ENCODE measurements at regions not wholly inside any gene's neighbourhood (a gene's known extent, or its start where the extent isn't known, plus 50 kb on each side); places are given as distances from the start of the nearest gene placed in this dataset.

DNA sequence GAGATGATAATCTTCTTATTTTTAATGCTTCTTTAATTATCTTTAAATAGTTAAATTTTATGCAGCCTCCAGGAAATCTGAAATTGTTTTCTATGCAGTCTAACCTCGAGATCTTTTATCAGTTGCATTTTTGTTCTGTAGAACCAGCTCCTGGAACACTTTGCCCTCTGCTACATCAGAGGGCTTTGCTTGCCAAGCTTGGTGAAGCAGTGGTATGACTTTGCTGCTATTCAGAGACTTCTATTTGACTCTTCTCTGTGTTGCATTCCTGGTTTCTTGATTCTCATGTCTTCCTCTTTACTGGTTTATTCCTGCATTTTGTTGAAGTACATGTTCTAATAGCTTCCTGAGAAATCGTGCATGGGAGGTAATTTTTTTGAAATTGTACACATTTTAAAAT, 163.7 kb upstream of the TMEM229A start:
- TF ChIP-seq GTF2F1 (IDR thresholded peaks at IDR 0.05; ENCODE audit: borderline replicate concordance, low read depth, low read length): no peak
- TF ChIP-seq CTCF (IDR thresholded peaks at IDR 0.05; ENCODE audit: control extremely low read depth in 1 of 3, insufficient read depth in 1 of 3, low read depth in 1 of 3, low read length in 3 of 3): no peak
- TF ChIP-seq CTBP2 (IDR thresholded peaks at IDR 0.05; ENCODE audit: borderline replicate concordance, insufficient read depth, insufficient read length, low read length): no peak
- TF ChIP-seq HDAC6 (IDR thresholded peaks at IDR 0.05; ENCODE audit: low read depth, low read length): no peak
- TF ChIP-seq GABPA (IDR thresholded peaks at IDR 0.05; ENCODE audit: borderline replicate concordance, insufficient read depth, low read length): no peak
- TF ChIP-seq POLR2A (IDR thresholded peaks at IDR 0.05; ENCODE audit: control extremely low read depth in 1 of 2, low read depth in 2 of 2, low read length in 2 of 2): no peak
- no peak for TF ChIP-seq MAX (IDR thresholded peaks at IDR 0.05)
- TF ChIP-seq USF2 (IDR thresholded peaks at IDR 0.05; ENCODE audit: low read length): no peak
- TF ChIP-seq EP300 (IDR thresholded peaks at IDR 0.05; ENCODE audit: borderline replicate concordance in 1 of 2, low read depth in 2 of 2, low read length in 2 of 2): no peak
- TF ChIP-seq FOSL1 (IDR thresholded peaks at IDR 0.05; ENCODE audit: insufficient read depth, low read depth, low read length): no peak
- no peak overlapping the region for H2AK5ac ChIP-seq (ENCODE audit: low read depth, low read length)
- no peak overlapping the region for H3K23ac ChIP-seq (ENCODE audit: insufficient read length)
- no peak overlapping the region for H2AFZ ChIP-seq (ENCODE audit: low read length)
- no peak overlapping the region for H2BK5ac ChIP-seq (ENCODE audit: low read depth, low read length)
- no peak overlapping the region for H4K5ac ChIP-seq (ENCODE audit: insufficient read length, low read depth, low read length)
- DNase-seq (ENCODE audit: low read depth in 1 of 2, low spot score in 2 of 2) (no peak), FAIRE-seq (no peak)
- no peaks in the 10 kb centered on the region for H3K36me3 ChIP-seq (ENCODE audit: control insufficient read depth in 2 of 4, insufficient read depth in 4 of 4, low read length in 3 of 4)
- no peak overlapping the region for H3K9ac ChIP-seq (replicated peaks in 1 of 4; ENCODE audit: extremely low read depth in 1 of 4, low read depth in 3 of 4, low read length in 3 of 4)
- no peak overlapping the region for H3K56ac ChIP-seq (replicated peaks; ENCODE audit: insufficient read length, low read depth, low read length)
- no peaks in the 10 kb centered on the region for H3K4me1 ChIP-seq (replicated peaks in 1 of 4; ENCODE audit: control insufficient read depth in 3 of 4, insufficient read depth in 4 of 4, low read length in 3 of 4)
- H3K18ac ChIP-seq (ENCODE audit: extremely low read depth, low read length): no peak overlapping the region
- H3K9me3 ChIP-seq (ENCODE audit: insufficient read depth in 2 of 2, low read depth in 1 of 2, low read length in 1 of 2): no peaks in the 10 kb centered on the region
- no peaks in the 10 kb centered on the region for H4K20me1 ChIP-seq (replicated peaks in 1 of 2; ENCODE audit: control insufficient read depth in 1 of 2, insufficient read depth in 2 of 2, low read length in 2 of 2)
- H3K27me3 ChIP-seq (replicated peaks in 1 of 4; ENCODE audit: control insufficient read depth in 3 of 4, extremely low read depth in 1 of 4, insufficient read depth in 3 of 4, low read length in 3 of 4): no peaks in the 10 kb centered on the region
- H3K23me2 ChIP-seq (ENCODE audit: low read depth, low read length): no peaks in the 10 kb centered on the region
- H3K4me2 ChIP-seq (ENCODE audit: insufficient read depth in 1 of 2, low read depth in 2 of 2, low read length in 2 of 2): no peak overlapping the region
- H3K4me3 ChIP-seq (ENCODE audit: extremely low read depth in 1 of 4, insufficient read depth in 2 of 4, low read depth in 3 of 4, low read length in 4 of 4): no peak overlapping the region
- CTCF ChIA-PET (ENCODE audit: partially characterized antibody): interaction anchor here (1.3 to 1.4 kb wide), 2 partner anchors 9 to 11 kb away, joined by 3 read pairs; no protein-coding TSS in a partner anchor
- H3K27ac ChIP-seq (ENCODE audit: low read depth, low read length): no peak overlapping the region
- H2BK15ac ChIP-seq (ENCODE audit: low read length): no peak overlapping the region
- WGBS, 2 experiments (ENCODE audit: extremely low coverage in 1 of 2, insufficient coverage in 1 of 2, insufficient read length in 1 of 2, insufficient replicate concordance in 2 of 2, low coverage in 1 of 2, low lambda C conversion rate in 2 of 2, missing lambda C conversion rate in 1 of 2): 85% methylated on average over 2 of the region's 2 CpGs; no CpG with 5 or more reads in 1 of the 2 experiments
- no peak overlapping the region for H4K8ac ChIP-seq (ENCODE audit: extremely low read depth, insufficient read depth, low read length)
- H3K4ac ChIP-seq (replicated peaks; ENCODE audit: insufficient read length, low read depth, low read length): no peak overlapping the region
- H3K79me1 ChIP-seq (ENCODE audit: low read depth, low read length): no peaks in the 10 kb centered on the region
- H3K79me2 ChIP-seq (ENCODE audit: control insufficient read depth in 1 of 2, insufficient read depth in 2 of 2, low read length in 2 of 2): no peaks in the 10 kb centered on the region
- H2BK120ac ChIP-seq (replicated peaks; ENCODE audit: low read depth, low read length): no peak overlapping the region
- no peak overlapping the region for H2BK12ac ChIP-seq (ENCODE audit: low read depth, low read length)
- no peak overlapping the region for H4K91ac ChIP-seq (replicated peaks; ENCODE audit: insufficient read length, low read length)
- POLR2A ChIA-PET (ENCODE audit: partially characterized antibody): no interaction called here
- H2BK20ac ChIP-seq (ENCODE audit: low read length): no peak overlapping the region
- H3K14ac ChIP-seq (ENCODE audit: insufficient read length): no peak overlapping the region
